ENCODE measurements at regions not wholly inside any gene's neighbourhood (a gene's known extent, or its start where the extent isn't known, plus 50 kb on each side); places are given as distances from the start of the nearest gene placed in this dataset.

DNA sequence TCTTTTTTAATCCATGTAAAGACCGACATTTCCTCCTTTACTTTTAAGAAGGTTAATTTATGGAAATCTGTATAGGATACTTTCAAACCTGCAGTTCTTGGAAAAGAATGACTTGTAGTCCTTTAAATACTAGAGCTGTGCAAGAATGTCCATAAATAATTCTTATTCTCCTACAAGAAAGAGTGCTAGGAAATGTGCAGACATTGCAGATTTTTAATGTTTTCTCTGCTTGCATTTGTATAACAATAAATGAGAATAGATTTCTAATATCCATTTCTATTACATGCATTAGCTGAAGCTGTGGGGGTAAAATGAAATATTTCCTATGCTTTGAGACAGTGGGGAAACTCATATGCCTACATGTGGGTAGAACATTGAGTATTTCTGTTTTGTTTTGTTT, 607.2 kb upstream of the NOVA1 start:
- TF ChIP-seq CHD1 (IDR thresholded peaks at IDR 0.05; ENCODE audit: low read depth, low read length) (no peak), POLR2A (IDR thresholded peaks at IDR 0.05; ENCODE audit: low read depth, low read length) (no peak), RAD21 (IDR thresholded peaks at IDR 0.05; ENCODE audit: low read length) (no peak), CEBPB (IDR thresholded peaks at IDR 0.05; ENCODE audit: low read depth, low read length) (no peak), NFE2L2 (IDR thresholded peaks at IDR 0.05; ENCODE audit: low read depth, low read length) (no peak), SMC3 (IDR thresholded peaks at IDR 0.05; ENCODE audit: low read depth, low read length) (no peak), BHLHE40 (IDR thresholded peaks at IDR 0.05; ENCODE audit: low read depth, low read length) (no peak), RFX5 (IDR thresholded peaks at IDR 0.05; ENCODE audit: low read depth, low read length) (no peak), MXI1 (IDR thresholded peaks at IDR 0.05; ENCODE audit: borderline replicate concordance, low read depth, low read length) (no peak), RCOR1 (IDR thresholded peaks at IDR 0.05; ENCODE audit: insufficient replicate concordance, low read length) (no peak)
- TF ChIP-seq, protein P1, sequence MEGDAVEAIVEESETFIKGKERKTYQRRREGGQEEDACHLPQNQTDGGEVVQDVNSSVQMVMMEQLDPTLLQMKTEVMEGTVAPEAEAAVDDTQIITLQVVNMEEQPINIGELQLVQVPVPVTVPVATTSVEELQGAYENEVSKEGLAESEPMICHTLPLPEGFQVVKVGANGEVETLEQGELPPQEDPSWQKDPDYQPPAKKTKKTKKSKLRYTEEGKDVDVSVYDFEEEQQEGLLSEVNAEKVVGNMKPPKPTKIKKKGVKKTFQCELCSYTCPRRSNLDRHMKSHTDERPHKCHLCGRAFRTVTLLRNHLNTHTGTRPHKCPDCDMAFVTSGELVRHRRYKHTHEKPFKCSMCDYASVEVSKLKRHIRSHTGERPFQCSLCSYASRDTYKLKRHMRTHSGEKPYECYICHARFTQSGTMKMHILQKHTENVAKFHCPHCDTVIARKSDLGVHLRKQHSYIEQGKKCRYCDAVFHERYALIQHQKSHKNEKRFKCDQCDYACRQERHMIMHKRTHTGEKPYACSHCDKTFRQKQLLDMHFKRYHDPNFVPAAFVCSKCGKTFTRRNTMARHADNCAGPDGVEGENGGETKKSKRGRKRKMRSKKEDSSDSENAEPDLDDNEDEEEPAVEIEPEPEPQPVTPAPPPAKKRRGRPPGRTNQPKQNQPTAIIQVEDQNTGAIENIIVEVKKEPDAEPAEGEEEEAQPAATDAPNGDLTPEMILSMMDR (conservative IDR thresholded peaks at IDR 0.05; ENCODE audit: low read depth, low read length) = no peak
- TF ChIP-seq, protein P2, sequence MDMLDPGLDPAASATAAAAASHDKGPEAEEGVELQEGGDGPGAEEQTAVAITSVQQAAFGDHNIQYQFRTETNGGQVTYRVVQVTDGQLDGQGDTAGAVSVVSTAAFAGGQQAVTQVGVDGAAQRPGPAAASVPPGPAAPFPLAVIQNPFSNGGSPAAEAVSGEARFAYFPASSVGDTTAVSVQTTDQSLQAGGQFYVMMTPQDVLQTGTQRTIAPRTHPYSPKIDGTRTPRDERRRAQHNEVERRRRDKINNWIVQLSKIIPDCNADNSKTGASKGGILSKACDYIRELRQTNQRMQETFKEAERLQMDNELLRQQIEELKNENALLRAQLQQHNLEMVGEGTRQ (IDR thresholded peaks at IDR 0.05; ENCODE audit: low read depth, low read length) = no peak
- TF ChIP-seq, protein P3, sequence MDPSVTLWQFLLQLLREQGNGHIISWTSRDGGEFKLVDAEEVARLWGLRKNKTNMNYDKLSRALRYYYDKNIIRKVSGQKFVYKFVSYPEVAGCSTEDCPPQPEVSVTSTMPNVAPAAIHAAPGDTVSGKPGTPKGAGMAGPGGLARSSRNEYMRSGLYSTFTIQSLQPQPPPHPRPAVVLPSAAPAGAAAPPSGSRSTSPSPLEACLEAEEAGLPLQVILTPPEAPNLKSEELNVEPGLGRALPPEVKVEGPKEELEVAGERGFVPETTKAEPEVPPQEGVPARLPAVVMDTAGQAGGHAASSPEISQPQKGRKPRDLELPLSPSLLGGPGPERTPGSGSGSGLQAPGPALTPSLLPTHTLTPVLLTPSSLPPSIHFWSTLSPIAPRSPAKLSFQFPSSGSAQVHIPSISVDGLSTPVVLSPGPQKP (IDR thresholded peaks at IDR 0.05; ENCODE audit: borderline replicate concordance, low read depth, low read length) = no peak

All from IMR-90 (cell line).